GM21619 (cell line): ENCODE measurements at regions not wholly inside any gene's neighbourhood (a gene's known extent, or its start where the extent isn't known, plus 50 kb on each side); places are given as distances from the start of the nearest gene placed in this dataset.

Experiments
- ATAC-seq: cut with Tn5 transposase; IDR thresholded peaks from one replicate; pipeline ENCODE4 v1.9.1; 2021; ENCODE audit not compliant: unreplicated experiment

DNA sequence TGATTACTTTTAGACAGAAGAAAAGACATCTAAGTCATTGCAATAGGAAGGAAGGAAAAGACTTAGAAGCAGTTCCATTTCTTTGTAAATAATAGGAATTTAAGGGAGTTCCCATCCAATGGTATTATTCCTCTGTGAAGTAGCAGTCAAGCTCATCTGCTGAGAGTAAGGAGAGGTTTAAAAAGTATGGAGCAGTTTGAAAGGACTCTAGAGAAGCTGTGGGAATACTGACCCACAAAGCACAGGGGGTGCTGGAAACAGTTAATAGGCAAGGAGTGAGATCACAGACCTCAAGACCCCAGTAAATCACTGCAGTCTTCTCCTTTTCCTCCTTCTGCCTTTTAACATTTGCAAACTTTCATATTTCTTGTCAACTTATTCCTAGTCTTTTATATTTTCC lies 428.5 kb downstream of the ADAMTS20 start:
- no peak for ATAC-seq

DNA sequence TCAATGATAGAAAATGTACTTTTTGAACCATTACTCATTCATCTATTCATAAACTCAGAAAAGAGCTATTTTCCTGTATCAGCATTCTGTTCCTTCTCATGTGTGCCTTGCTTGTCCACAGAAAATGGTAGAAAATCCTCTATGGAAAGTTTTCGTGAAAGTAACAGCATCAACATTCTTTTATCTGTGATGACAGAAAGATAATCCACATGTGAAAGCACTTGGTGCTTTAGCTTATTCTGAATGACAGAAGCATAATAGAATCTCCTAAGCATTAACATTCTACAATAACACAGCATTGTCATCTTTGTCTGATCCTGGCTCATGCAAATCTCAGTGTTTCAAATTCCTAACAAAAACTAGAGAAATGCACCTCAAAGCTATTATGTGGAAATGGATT lies 431.9 kb downstream of the ADAMTS20 start:
- no peak for ATAC-seq

DNA sequence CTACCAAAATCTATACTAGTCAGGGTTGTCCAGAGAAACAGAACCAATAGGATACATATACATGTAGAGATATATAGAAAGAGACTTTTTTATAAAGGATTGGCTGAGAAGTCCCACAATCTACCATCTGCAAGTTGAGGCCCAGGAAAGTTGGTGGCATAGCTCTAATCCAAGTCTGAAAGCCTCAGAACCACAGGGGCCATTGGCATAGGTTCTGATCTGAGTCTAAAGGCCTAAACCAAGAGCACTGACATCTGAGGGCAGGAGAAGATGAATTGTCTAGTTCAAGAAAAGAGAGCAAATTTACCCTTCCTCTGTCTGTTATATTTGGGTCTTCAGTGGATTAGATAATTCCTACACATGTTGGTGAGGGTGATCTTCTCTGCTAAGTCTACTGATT lies 433.1 kb downstream of the ADAMTS20 start:
- ATAC-seq = no peak

DNA sequence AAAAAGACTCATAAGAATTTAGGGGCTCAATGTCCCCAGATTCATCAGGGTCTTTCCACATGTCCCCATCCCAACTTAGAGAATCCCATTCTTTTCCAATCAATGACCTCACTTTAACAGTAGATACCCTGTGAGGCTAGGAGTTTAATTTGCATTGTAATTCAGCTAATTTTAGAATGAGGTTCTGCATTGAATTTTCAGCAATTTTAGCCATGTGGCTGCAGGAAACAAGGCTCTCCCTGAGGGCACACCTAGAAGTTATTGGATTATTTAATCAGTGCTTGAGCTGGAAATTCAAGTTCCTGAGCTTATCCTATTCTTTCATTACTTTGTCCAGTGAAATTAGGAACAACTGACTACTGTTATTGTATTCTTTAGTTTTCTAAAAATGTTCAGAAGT lies 433.8 kb downstream of the ADAMTS20 start:
- no peak for ATAC-seq

DNA sequence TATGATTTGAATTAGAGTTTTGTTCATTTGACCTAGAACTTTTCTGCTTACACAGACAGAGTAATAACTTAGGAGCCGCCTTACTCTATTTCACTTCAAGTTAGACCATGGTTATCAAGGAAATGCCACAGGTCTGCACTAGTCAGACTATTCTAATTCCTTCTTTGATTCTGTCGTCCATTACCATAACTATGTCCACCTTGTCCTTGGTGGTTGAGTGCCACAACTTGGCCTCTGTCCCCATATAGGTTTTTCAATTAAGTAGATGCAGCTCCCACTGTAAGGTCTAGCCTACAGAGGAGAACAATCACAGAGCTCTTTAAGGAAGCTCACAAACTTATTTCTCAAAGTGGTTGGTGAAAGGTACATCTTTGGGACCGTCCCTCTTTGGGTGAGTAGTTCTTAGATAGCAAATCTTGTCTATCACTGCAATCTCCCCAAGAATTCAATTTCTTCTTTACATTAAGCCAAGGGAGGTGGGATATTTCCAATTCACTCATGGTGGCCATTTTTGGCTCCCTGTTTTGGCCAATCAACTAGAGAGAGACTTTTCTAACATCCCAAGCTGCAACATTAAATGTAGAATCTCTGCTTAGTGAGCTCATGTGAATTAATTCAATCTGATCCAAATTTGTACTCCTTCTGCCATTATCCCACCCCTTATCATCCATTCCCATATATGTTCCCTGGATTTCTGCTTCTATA lies 434.6 kb downstream of the ADAMTS20 start:
- ATAC-seq = no peak

DNA sequence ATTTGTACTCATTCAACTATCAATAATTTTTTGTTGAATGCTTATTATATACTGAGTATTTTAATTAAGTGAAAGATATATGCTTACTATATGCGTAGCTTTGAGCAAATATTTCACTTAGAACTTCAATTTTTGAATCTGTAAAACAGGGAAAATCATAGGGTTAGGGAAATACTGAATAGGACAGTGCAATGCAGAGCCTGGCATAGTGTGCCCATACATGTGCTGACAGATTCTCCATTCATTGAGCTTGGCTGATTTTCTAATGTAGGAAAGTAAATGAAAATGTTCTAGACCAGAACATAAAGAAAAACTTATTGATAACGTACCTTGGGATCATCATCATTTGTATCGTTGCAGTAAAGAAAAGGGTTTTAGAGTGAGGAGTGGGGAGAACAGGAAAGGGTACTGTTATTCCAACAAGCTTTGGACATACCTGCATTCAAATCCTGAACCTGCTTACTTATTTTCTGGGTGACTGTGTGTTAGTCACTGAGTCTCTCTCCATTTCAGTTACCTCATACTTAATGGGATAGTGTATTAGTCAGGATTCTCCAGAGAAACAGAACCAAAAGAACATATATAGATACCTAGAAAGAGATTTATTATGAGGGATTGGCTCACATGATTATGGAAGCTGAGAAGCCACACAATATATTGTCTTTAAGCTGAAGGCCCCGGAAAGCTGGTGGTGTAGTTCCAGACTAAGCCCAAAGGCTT lies 436.4 kb downstream of the ADAMTS20 start:
- no peak for ATAC-seq

DNA sequence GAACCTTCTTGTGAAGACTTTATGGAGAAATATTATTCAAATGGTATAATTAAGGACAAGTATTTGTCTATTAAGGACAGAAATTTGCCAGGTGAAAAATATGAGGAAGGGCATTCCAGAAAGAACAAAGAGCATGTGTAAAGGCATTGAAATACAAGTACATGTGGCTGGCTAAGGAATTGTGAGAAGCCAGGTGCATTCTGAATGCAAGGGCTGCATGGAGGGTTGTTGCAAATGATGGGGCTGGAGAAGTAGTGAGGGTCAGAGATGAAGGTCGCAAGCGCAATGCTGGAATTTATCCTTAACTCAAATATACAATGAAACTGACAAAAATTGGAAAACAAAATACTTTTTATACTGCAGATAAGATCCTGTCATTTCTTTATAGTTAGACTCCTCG lies 437.7 kb downstream of the ADAMTS20 start:
- no peak for ATAC-seq

DNA sequence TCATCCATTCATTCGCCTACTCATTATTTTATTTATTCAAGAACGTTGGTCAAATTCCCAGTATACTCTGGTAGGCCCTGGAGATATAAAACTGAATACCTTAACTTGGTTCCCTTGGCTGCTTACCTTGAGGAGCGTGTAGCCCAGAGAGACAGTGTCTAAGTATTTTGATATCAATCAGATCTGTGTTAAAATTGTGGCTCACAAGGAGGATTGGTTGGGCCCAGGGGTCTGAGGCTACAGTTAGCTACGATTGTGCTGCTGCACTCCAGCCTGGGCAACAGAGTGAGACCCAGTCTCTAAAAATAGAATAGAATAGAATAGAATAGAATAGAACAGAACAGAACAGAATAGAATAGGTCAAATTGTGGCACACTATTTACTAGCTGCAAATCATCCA lies 438.4 kb downstream of the ADAMTS20 start:
- ATAC-seq = no peak

DNA sequence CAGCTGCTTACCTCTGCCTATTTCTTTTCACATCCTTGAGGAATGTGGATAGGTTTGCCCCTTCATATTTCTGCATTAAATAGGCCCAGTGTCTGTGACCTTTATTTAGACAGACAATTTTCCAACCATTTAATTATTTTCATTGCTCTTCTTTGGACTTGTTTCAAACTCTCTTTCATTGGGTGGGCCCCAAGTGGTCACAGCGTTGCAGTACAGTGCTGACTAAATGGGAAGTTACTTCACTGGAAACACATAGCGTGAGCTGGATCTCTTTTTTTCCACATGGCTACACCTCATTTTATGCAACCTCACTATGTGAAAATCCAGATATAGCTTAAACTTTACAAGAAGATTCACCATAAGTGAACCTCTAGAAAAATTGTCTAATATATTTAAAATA lies 438.9 kb downstream of the ADAMTS20 start:
- no peak for ATAC-seq

DNA sequence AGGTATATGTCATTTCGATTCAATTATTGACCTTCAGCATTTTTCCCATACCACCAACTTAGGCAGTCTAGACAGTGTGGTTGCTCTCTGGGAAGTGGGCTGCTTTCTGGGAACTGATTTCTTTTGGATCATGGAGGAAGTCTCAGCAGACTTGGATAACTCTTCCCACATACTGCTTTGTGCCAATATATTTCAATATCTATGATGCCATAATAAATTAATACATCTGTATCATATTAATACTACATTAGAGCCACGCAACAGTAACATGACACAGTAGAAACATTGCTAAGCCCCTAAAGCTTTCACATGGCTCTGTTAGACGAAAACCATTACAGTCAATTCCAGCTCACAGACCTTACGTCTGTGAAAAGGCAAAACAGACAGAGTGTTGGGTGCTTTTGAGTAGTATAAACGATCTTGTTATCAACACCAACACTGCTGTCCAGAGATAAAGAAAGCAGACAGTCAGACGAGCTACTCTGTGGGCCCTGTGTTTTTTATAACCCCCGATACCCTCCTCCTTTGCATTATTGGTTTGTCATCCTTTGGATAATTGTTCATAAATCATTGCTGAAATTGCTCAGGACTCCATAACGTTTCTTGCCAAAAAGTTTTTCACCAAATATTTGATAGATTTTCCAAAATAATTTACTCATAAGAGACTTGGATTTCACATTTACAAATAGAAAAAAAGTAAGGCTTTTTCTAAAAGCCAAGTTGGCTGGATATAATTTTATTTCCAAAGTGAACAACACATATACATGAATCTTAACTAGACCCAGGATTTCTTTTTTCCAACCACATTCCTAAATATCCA lies 439.7 kb downstream of the ADAMTS20 start:
- no peak for ATAC-seq

DNA sequence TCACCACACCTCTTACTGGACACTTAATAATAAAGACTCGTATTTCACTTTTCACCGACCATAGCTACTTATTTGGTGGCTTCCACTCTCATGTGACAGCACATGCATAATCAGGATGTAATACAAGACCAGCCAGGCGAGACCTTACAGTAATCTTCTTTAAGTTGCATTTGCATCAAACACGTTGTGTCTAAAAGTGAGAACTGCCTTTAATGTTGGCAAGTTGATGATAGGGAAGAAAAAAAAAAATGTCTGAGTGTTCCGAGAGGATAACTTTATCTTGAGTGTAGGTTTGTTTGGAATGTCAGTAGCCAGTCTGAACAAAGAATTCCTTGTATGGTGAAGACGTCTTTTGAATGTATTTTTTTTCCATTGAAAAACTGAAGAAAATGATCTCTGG lies 440.4 kb downstream of the ADAMTS20 start:
- ATAC-seq = no peak

DNA sequence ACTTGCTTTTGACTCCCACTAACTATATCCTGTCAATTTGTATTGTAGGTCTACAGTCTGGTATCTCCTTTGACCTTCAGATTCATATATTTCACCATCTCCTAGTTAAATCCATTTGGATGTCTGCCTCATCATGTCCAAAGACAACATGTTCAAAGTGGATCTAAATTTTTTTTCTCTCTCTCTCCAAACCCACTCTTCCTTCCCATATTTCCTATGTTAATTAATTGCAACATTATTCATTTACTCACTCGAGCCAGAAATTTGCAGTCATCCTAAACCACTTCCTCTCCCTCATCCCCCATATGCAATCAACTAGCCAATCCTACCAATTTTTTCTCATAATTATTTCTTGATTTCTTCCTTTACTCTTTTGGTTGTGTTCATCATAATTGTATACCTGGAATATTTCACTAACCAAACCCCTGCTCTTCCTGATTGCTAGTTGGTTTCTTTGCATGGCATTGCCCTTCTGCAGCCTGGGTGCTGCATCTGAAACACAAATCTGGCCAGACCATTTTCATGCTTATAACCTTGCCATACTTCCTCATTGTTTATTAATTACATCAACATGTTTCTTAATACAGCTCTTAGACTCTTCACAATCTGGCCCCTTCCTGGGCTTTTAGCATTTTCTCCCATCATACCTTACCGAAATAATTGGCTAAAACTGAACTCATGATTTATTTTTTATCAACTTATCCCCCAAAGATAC lies 442.2 kb downstream of the ADAMTS20 start:
- ATAC-seq = no peak

DNA sequence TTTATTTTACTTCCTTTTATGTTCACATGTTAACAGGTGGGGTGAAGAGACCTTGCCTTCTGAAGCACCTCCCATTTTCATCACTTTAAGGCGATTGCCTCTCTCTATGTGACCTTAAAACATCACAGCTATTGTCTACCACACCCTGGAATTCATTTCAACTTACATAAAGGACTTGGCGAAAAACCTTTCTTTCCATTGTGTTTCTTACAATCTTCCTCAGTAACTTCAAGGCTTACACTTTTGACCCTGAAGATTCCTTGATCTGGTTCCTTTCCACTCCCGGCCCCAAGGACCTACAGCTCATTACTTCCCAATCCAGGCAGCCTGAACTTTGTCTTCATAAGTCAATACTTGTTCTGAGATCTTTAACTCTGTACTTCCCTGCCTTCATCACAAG lies 443.3 kb downstream of the ADAMTS20 start:
- ATAC-seq = no peak

DNA sequence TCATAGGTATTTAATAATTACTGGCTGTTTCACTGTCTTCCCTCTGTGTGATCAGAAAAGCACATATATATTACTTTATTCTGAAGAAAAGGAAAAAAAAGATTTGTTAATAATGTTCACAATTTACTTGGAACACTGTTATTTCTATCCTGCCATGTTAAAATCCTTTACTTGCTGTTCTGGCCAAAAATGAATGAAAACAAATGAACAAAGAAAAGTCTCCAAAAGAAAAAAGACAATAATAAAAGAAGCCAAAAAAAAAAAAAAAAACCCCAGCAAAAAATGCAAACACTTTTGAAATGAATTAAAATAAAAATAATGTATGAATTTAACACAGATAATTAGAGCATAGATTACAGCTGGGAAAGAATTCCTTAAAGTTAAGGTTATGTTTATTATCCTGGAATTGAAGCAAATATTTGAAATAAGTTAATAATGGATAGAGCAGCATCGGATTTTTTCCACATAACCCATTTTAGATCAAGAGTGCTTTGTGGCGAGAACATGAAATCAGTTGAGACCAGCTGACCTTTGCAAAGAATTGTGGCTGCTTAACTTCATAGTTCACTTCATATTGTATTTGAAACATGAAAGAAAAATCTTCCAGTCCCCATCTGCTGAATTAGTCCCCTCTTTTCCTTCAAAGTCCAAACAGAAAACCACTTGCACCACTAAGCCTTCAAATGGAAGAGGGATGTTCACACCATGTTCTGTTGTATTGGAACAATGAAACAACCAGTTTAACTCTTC lies 444.8 kb downstream of the ADAMTS20 start:
- no peak for ATAC-seq

DNA sequence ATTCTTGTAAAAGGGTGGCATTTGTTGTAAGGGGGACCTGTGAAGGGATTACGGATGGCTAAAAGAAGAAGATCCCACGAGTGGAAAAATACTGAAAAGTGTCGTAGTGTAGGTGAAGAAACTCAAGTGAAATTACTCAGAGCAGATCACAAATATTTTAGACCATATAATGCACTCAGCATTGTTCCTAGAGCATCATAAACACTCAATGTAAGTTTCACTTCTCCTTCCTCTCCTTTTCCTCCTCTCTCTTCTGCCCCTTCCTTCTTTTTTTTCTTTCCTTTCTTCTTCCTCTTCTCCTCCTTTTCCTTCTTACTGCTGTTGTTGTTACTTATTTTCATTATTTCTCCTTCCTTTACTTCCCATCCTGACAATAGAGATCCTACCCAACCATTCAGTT lies 445.6 kb downstream of the ADAMTS20 start:
- ATAC-seq = no peak

DNA sequence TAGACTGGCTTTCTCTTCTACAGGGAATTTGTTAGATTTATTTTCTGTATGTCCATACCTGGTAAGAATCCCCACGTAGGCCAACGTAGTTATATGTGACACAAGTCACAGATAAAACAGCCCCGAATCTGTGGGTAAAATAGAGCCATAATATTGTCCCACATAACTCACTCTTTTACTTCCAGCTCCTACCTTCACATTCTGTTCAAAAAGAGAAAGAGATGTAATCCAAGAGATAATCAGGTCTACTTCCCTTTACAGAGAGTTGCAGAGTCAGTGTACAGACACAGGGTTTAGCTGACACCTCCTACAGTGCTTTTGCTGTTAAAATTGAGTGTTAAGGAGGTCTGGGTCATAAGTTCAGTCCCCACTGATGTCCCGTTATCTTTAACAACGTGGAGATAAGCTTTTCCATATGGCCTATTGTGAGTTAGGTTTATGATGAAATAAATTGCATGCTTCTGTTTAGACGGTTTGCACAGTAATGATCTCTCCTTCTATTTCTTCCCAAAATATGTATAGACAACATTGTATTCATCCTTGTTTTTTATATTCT lies 446.5 kb downstream of the ADAMTS20 start:
- no peak for ATAC-seq

DNA sequence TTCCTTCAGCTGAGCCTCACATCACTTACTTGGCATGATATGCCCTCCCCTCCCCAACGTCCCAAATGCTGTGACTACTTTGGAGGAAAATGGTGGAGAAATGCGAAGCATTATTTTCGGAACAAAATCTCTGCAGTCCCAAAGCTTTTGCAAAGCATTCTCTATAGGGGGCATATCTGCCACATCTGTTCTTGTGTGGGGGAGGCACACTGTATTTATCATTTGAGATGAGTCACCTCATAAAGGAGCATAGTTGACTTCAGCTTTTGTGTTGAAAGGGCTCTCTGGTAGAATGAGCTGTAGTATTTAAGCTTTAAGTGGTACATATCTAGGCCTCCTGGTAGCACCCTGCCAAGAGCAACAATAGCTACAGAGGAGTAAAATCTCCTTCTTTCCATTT lies 447.5 kb downstream of the ADAMTS20 start:
- no peak for ATAC-seq

DNA sequence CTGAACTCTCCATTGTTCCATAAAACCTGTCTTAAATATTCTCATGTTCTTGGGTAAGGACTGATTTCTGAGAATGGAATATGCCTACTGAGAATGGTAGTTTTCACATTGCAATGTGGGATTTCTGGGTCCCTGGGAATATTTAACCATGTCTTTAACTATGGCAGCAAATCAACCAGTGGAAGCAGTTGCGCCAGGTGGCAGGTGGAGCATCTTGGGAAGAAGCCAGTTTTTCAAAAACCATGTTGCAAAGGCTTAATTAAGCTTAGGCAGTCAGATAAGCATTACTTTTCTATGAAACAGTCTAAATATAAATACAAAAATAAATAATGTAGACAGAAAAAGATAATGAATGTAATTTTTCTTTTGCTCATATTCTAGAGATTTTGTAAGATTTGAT lies 448.1 kb downstream of the ADAMTS20 start:
- no peak for ATAC-seq

DNA sequence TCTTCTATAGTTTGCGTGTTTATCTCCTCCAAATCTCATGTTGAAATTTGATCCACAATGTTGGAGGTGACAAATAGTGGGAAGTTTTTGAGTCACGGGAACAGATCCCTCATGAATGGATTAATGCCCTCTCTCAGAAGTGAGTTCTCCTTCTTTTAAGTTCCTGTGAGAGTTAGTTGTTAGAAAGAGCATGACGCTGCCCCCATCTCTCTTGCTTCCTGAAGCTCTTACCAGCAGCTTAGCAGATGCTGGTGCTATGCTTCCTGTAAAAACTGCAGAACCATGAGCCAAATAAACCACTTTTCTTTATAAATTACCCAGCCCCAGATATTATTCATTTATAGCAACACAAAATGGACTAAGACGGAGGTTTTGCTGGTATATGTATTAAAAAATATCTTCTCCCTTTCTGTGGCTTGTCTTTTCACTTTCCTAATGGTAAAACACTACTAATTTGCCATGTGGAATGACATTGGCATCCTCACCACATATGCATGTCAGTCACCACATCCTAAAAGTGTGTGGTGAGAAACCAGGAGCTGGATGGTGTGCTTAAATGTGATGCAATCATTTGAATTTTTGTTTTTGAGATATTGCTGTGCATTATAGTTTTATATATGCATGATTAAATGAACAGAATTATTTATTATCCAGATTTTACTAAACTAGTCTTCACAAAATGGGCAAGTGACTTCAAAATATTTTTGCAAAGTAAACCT lies 449.3 kb downstream of the ADAMTS20 start:
- no peak for ATAC-seq

DNA sequence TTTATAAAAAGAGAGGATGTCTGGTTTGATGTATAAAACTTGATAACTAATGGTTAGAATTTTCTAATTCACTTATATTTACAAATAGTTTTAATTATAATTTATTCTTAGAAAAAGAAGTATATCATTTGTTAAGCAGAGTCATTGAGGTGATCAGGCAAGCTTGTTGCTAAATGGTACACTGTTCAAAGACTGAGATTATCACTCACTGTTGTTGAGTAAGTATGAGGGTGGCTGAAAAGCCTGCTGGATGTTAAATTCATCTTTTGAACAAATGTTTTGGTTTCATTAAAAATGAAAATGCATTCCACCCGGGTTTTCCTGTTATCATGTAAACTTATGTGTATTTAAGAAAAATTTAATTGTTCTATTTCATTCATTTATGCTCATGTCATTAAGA lies 451.8 kb downstream of the ADAMTS20 start:
- no peak for ATAC-seq
